PC-9 (cell line): ENCODE measurements at regions not wholly inside any gene's neighbourhood (a gene's known extent, or its start where the extent isn't known, plus 50 kb on each side); places are given as distances from the start of the nearest gene placed in this dataset.

ENCODE experiments used
- BruUV-seq: library from RNA; stranded (reverse); fragments of 400-500 nt; replicated peaks from 2 replicates; lab custom pipeline; 2021; lab: Mats Ljungman, UMichigan
- CTCF ChIA-PET: fragments of 300-600 bp; sonication (Branson Sonifier 250); formaldehyde crosslinking; loops from one replicate; lab custom pipeline; 2022; ENCODE audit warnings: antibody characterized with exemption; lab: Charles Lee
- POLR2A ChIA-PET: fragments of 300-600 bp; sonication (Branson Sonifier 250); formaldehyde crosslinking; loops from one replicate; lab custom pipeline; 2022; ENCODE audit warnings: antibody characterized with exemption; ENCODE audit not compliant: unreplicated experiment; lab: Charles Lee
- DNase-seq, 2 experiments: peaks; one replicate each; pipeline versions ENCODE4 v3.0.0 to v3.0.0-alpha.2; 2015 to 2022; ENCODE audit warnings: mixed read lengths in 1 of 2
- H2AFZ ChIP-seq: fragments of 200-600 bp; sonication (generic); 2 replicates; pipeline ENCODE4 v1.8.1; 2017; ENCODE audit warnings: antibody characterized with exemption
- H3F3A ChIP-seq: fragments of 200-600 bp; sonication (generic); 2 replicates; pipeline ENCODE4 v1.8.1; 2017; ENCODE audit warnings: antibody characterized with exemption, mild to moderate bottlenecking, low read depth; ENCODE audit not compliant: insufficient read depth
- H3K27ac ChIP-seq: fragments of 200-600 bp; sonication (generic); 2 replicates; pipeline ENCODE4 v1.6.1; 2016; ENCODE audit warnings: mixed run types
- H3K27me3 ChIP-seq: fragments of 200-600 bp; sonication (generic); 2 replicates; pipeline ENCODE4 v1.6.1; 2016; ENCODE audit warnings: low read depth, mixed run types; ENCODE audit not compliant: insufficient read depth
- H3K36me3 ChIP-seq: fragments of 200-600 bp; sonication (generic); 2 replicates; pipeline ENCODE4 v1.6.1; 2016; ENCODE audit warnings: low read depth, mixed run types
- H3K4me1 ChIP-seq: fragments of 200-600 bp; sonication (generic); replicated peaks from 2 replicates; pipeline ENCODE4 v1.6.1; 2016; ENCODE audit warnings: mixed run types; ENCODE audit not compliant: insufficient read depth
- H3K4me2 ChIP-seq: fragments of 200-600 bp; sonication (generic); 2 replicates; pipeline ENCODE4 v1.6.1; 2017; ENCODE audit warnings: mixed run types
- H3K4me3 ChIP-seq: fragments of 200-600 bp; sonication (generic); 2 replicates; pipeline ENCODE4 v1.6.1; 2016; ENCODE audit warnings: mixed run types
- H3K79me2 ChIP-seq: fragments of 200-600 bp; sonication (generic); 2 replicates; pipeline ENCODE4 v1.6.1; 2017; ENCODE audit warnings: low read depth, mixed run types
- H3K9me2 ChIP-seq: fragments of 200-600 bp; sonication (generic); 2 replicates; pipeline ENCODE4 v1.8.1; 2017; ENCODE audit warnings: mild to moderate bottlenecking; ENCODE audit not compliant: insufficient read depth
- H3K9me3 ChIP-seq: fragments of 200-600 bp; sonication (generic); 2 replicates; pipeline ENCODE4 v1.8.1; 2016; ENCODE audit warnings: low read depth; ENCODE audit not compliant: insufficient read depth
- H4K20me1 ChIP-seq: fragments of 200-600 bp; sonication (generic); 2 replicates; pipeline ENCODE4 v1.8.1; 2017; ENCODE audit not compliant: insufficient read depth
- CTCF ChIP-seq: fragments of 200-600 bp; sonication (generic); conservative IDR thresholded peaks from 2 replicates; pipeline ENCODE4 v1.6.1; 2017; ENCODE audit warnings: mixed run types, antibody characterized with exemption, mild to moderate bottlenecking, moderate library complexity
- EZH2 ChIP-seq: fragments of 200-600 bp; sonication (generic); IDR thresholded peaks from 2 replicates; pipeline ENCODE4 v1.8.0; 2017; ENCODE audit warnings: antibody characterized with exemption, low read depth
- intact Hi-C: fragments of 100-400 bp; cut with micrococcal nuclease; formaldehyde crosslinking; loops from one replicate; pipeline ENCODE4 v1.10.0; 2022; ENCODE audit not compliant: unreplicated experiment

GRCh38 chr9:105142406-105143135, 101.9 kb upstream of the SLC44A1 start:
- Histone ChIP-seq H3K4me3 (no peak overlapping the region), H3K36me3 (no peaks in the 10 kb centered on the region), H3K4me1 (peaks cover 23% of the 10 kb centered on the region), H2AFZ (no peak overlapping the region), H3K9me2 (0 out of 2 replicates have a peak, but pooled peaks cover 4% of the 10 kb centered on the region), H3K79me2 (no peaks in the 10 kb centered on the region), H3K9me3 (no peaks in the 10 kb centered on the region), H3K27me3 (no peaks in the 10 kb centered on the region), H3K27ac (no peak overlapping the region), H3F3A (0 out of 2 replicates have a peak, but pooled peaks cover 9% of the 10 kb centered on the region), H3K4me2 (no peak overlapping the region), H4K20me1 (no peaks in the 10 kb centered on the region)
- POLR2A ChIA-PET = no interaction called here
- CTCF ChIA-PET = no interaction called here
- no peak for TF ChIP-seq CTCF
- no peak for TF ChIP-seq EZH2
- DNase-seq = no peak
- intact Hi-C loops = no loop called here
- no TSS peak for BruUV-seq

- H3K27me3 ChIP-seq = no peaks in the 10 kb centered on the region
- H3K27ac ChIP-seq = no peak overlapping the region
- no peak for DNase-seq
- H3K9me2 ChIP-seq = 0 out of 2 replicates have a peak, but pooled peaks cover 4% of the 10 kb centered on the region
- H3F3A ChIP-seq = 0 out of 2 replicates have a peak, but pooled peaks cover 9% of the 10 kb centered on the region
- H3K4me1 ChIP-seq = peaks cover 22% of the 10 kb centered on the region
- ChIA-PET CTCF (no interaction called here), POLR2A (no interaction called here)
- no TSS peak for BruUV-seq
- H3K9me3 ChIP-seq = no peaks in the 10 kb centered on the region
- H3K36me3 ChIP-seq = no peaks in the 10 kb centered on the region
- no peak overlapping the region for H3K4me2 ChIP-seq
- no peak overlapping the region for H3K4me3 ChIP-seq
- H2AFZ ChIP-seq = no peak overlapping the region
- no peaks in the 10 kb centered on the region for H3K79me2 ChIP-seq
- TF ChIP-seq EZH2 (no peak), CTCF (no peak)
- H4K20me1 ChIP-seq = no peaks in the 10 kb centered on the region
- intact Hi-C loops = no loop called here
These were observed 101.4 kb upstream of the SLC44A1 start for GRCh38 chr9:105143136-105143430.

GRCh38 chr9:105144076-105144475, 100.4 kb upstream of the SLC44A1 start:
- intact Hi-C loops = no loop called here
- Histone ChIP-seq H3K27me3 (no peaks in the 10 kb centered on the region), H3F3A (0 out of 2 replicates have a peak, but pooled peaks cover 4% of the 10 kb centered on the region), H2AFZ (no peak overlapping the region), H3K79me2 (no peaks in the 10 kb centered on the region), H3K4me3 (no peak overlapping the region), H3K36me3 (no peaks in the 10 kb centered on the region), H3K4me2 (no peak overlapping the region), H4K20me1 (no peaks in the 10 kb centered on the region), H3K9me3 (no peaks in the 10 kb centered on the region), H3K4me1 (peaks cover 12% of the 10 kb centered on the region; the same call in 1 of the 2 replicates), H3K27ac (no peak overlapping the region), H3K9me2 (0 out of 2 replicates have a peak, but pooled peaks cover 4% of the 10 kb centered on the region)
- peak in 1 of 2 experiments; percentile 37 for DNase-seq
- ChIA-PET CTCF (no interaction called here), POLR2A (no interaction called here)
- BruUV-seq = no TSS peak
- no peak for TF ChIP-seq EZH2
- TF ChIP-seq CTCF = no peak
